Memory B cell (primary cell): ENCODE measurements at regions not wholly inside any gene's neighbourhood (a gene's known extent, or its start where the extent isn't known, plus 50 kb on each side); places are given as distances from the start of the nearest gene placed in this dataset.

ENCODE experiments used
- ATAC-seq: fragments of 150-1000 bp; cut with Tn5 transposase; 2 replicates; pipeline ENCODE4 v1.10.0; 2021; ENCODE audit warnings: low read depth, mild to moderate bottlenecking, moderate library complexity
- DNase-seq, 2 donors: peaks; one replicate each; pipeline ENCODE4 v3.0.0; 2022; ENCODE audit warnings: low spot score in 2 of 2
- H3K27ac Mint-ChIP-seq: one replicate; pipeline ENCODE4 v1.8.0; 2022; ENCODE audit warnings: mild to moderate bottlenecking, moderate library complexity, mixed read lengths
- H3K27me3 Mint-ChIP-seq: one replicate; pipeline ENCODE4 v1.8.0; 2022; ENCODE audit warnings: mixed read lengths
- H3K36me3 Mint-ChIP-seq: one replicate; pipeline ENCODE4 v1.8.0; 2022; ENCODE audit warnings: mild to moderate bottlenecking, mixed read lengths
- H3K4me1 Mint-ChIP-seq: one replicate; pipeline ENCODE4 v1.8.0; 2022; ENCODE audit warnings: mixed read lengths
- H3K4me3 Mint-ChIP-seq: one replicate; pipeline ENCODE4 v1.8.0; 2022; ENCODE audit warnings: mild to moderate bottlenecking, moderate library complexity, mixed read lengths
- H3K9me3 Mint-ChIP-seq: one replicate; pipeline ENCODE4 v1.8.0; 2022; ENCODE audit warnings: mixed read lengths

DNA sequence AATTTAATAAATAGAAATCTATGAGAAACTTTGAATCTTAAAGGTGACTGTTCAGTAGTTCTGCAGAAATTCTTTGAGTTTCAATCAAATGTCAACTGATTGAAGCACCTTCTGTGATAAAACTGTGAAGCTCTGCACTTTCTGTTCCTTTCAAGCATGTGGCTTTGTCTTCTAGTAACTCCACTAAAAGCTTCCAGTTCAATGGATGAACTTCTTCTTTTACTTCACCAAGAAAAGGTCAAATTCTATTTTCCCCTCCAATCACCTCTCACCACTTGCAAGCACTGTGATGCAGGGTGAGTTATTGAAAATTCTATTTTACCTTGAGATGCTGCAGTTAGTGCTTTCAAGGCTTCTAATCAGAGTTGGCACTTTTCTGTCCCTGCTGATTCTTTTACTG lies 515.3 kb upstream of the B3GALT2 start:
- Mint-ChIP-seq H3K27ac (no peak overlapping the region), H3K4me1 (no peaks in the 10 kb centered on the region), H3K36me3 (no peaks in the 10 kb centered on the region), H3K27me3 (peaks cover 3% of the 10 kb centered on the region), H3K4me3 (no peak overlapping the region), H3K9me3 (no peaks in the 10 kb centered on the region)
- DNase-seq (no peak), ATAC-seq (no peak)

DNA sequence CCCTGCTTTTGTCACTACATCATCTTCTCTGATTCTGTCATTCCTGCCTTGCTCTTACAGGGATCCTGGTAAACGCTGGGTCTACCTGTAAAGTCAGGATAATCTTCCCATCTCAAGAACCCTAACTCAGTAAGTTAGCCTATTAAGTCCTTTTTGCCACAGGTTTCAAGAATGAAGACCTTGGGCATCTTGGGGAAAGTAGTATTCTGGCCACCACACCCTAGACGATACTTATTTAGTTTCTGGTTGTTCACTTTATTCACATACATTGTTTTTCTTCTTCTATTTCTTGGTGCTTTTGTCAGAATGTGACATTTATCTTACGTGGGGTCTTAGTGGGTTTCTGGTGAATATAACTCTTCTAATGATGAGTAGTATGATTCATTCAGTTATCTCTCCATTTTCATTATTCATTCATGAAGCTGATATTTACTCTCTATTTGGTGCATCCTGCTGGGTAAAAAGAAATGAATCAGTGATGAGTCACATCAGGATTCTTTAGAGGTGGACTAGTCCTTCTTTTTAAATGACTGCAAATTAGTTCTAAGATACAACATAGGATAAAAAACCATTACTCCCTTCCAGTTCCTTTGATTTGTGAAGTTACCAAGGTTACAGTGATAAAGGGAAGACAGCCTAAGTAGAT lies 514.4 kb upstream of the B3GALT2 start:
- no peak for ATAC-seq
- H3K27me3 Mint-ChIP-seq: peaks cover 3% of the 10 kb centered on the region
- H3K36me3 Mint-ChIP-seq: no peaks in the 10 kb centered on the region
- no peaks in the 10 kb centered on the region for H3K9me3 Mint-ChIP-seq
- H3K4me1 Mint-ChIP-seq: no peaks in the 10 kb centered on the region
- no peak overlapping the region for H3K4me3 Mint-ChIP-seq
- no peak overlapping the region for H3K27ac Mint-ChIP-seq
- DNase-seq: no peak

DNA sequence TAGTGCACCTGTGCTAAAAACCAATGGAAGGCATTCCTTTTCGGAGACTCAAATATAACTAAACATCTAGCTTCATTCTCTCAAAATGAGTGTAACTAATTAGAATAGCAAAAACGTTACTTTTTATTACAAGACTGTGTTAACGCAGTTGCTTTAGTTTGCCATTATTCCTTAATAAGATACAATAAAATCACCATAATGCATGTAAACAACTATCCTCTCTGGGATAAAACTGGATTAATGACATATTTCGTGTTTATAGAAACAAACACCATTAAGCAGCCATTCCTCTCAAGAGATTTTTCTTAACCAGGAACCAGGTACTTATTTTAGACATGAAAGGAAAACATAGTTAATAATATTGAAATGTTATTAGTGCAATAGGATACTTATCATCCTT lies 512.8 kb upstream of the B3GALT2 start:
- H3K4me3 Mint-ChIP-seq: no peak overlapping the region
- H3K36me3 Mint-ChIP-seq: no peaks in the 10 kb centered on the region
- DNase-seq (no peak), ATAC-seq (no peak)
- H3K9me3 Mint-ChIP-seq: no peaks in the 10 kb centered on the region
- H3K4me1 Mint-ChIP-seq: no peaks in the 10 kb centered on the region
- H3K27me3 Mint-ChIP-seq: no peaks in the 10 kb centered on the region
- H3K27ac Mint-ChIP-seq: no peak overlapping the region

DNA sequence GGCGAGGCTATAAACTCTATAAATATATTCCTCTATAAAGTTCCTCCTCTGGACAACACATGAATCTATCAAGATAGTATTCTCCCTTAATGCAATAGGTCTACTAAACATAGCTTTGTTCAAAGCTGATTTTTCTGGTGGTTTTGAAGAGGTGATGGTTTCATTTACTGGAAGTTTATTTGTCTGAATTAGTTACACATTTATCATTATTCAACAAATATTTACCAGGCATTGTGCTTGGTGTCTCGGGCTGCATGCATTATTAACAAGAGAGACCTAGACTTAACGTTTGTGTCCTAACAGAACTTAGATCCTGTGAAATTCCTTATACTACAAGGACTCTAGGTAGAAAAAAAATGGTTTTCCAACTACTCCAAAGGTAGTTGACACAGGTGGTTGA lies 511.4 kb upstream of the B3GALT2 start:
- no peaks in the 10 kb centered on the region for H3K9me3 Mint-ChIP-seq
- no peaks in the 10 kb centered on the region for H3K36me3 Mint-ChIP-seq
- DNase-seq (no peak), ATAC-seq (no peak)
- H3K4me3 Mint-ChIP-seq: no peak overlapping the region
- no peak overlapping the region for H3K27ac Mint-ChIP-seq
- no peaks in the 10 kb centered on the region for H3K4me1 Mint-ChIP-seq
- H3K27me3 Mint-ChIP-seq: no peaks in the 10 kb centered on the region

DNA sequence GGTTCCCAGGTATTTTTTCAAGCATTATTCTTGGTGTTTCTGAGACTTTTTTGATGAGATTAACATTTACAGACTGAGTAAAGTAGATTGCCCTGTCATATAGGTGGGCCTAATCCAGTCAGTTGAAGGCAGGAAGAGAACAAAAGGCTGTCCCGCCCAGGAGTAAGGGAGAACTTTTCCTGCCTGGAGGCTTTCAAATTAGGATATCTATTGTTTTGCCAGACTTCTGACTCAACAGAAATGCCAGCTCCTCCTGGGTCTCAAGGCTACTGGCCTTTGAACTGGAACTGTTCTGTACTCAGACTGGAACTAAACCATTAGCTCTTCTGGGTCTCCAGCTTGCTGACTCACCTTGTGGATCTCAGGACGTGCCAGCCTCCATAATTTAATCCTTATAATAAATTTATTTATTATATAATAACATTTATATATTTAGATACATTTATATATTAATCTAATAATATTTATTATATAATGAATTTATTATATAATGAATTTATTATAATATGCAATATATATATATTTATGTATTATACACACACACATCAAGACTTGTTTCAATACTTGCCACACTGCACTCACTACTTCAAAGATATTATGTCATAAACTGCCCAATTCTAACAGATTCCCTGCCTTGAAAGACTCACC lies 510.8 kb upstream of the B3GALT2 start:
- Mint-ChIP-seq H3K4me1 (no peaks in the 10 kb centered on the region), H3K27me3 (no peaks in the 10 kb centered on the region), H3K4me3 (no peak overlapping the region), H3K9me3 (no peaks in the 10 kb centered on the region), H3K36me3 (no peaks in the 10 kb centered on the region), H3K27ac (no peak overlapping the region)
- ATAC-seq (no peak), DNase-seq (no peak)

DNA sequence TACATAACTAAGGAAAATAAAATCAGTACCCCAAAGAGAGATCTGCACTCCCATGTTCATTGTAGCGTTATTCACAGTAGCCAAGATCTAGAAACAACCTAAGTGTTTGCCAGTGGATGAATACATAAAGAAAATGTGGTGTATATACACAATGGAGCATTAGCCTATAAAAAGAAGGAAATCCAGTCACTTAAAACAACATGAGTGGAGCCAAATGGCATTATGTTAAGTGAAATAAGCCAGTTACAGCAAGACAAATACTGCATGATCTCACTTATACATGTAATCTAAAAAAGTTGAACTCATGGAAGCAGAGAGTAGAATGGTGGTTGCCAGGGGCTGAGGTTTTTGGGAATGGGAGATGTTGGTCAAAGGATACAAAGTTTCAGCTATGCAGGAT lies 508.3 kb upstream of the B3GALT2 start:
- ATAC-seq (no peak), DNase-seq (no peak)
- H3K4me3 Mint-ChIP-seq: no peak overlapping the region
- H3K4me1 Mint-ChIP-seq: no peaks in the 10 kb centered on the region
- no peaks in the 10 kb centered on the region for H3K9me3 Mint-ChIP-seq
- H3K27me3 Mint-ChIP-seq: no peaks in the 10 kb centered on the region
- no peaks in the 10 kb centered on the region for H3K36me3 Mint-ChIP-seq
- no peak overlapping the region for H3K27ac Mint-ChIP-seq

DNA sequence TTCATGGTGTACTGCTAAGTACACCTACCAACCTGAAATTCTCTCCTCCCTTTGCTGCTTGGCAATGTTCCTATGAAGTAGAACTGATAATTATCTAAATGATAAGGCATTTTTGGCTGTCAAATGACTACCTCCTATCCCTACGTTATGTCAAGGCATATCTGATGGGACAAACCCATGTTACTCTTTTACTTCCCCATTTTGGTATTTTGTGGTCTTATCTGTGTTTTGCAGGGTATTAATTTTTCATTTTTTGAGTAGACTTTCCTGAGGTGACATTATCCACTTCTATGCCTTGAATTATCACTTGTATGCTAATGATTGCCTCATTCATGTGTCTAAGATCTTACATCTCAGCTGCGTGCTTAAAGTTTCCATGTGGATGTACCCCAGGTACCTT lies 499.6 kb upstream of the B3GALT2 start:
- ATAC-seq: no peak

DNA sequence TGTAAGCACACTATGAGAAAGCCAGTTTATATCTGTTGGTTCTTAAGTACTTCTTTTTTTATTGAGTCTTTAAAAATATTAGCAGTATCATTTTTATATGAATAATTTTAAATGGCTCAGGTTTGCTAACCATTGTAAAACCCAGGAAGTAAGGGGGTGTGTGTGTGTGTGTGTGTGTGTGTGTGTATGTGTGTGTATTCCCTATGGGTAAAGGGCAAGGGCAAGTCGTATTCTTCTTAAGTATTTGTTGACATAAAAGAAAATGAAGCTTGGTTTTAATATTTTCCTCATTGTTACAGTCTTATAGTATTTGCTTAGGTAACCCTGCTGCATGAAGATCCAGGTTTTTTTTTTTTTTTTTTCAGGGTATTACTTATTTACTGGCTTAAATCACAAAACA lies 495.0 kb upstream of the B3GALT2 start:
- peaks cover 2% of the 10 kb centered on the region for H3K4me1 Mint-ChIP-seq
- H3K9me3 Mint-ChIP-seq: no peaks in the 10 kb centered on the region
- H3K27ac Mint-ChIP-seq: no peak overlapping the region
- ATAC-seq (no peak), DNase-seq (no peak)
- no peaks in the 10 kb centered on the region for H3K36me3 Mint-ChIP-seq
- no peak overlapping the region for H3K4me3 Mint-ChIP-seq
- peaks cover 5% of the 10 kb centered on the region for H3K27me3 Mint-ChIP-seq

More for the DNA sequence above, 499.6 kb upstream of the B3GALT2 start:
- no peak for DNase-seq
- Mint-ChIP-seq H3K27ac (no peak overlapping the region), H3K36me3 (no peaks in the 10 kb centered on the region), H3K9me3 (no peaks in the 10 kb centered on the region), H3K4me1 (peaks cover 2% of the 10 kb centered on the region), H3K27me3 (peaks cover 3% of the 10 kb centered on the region), H3K4me3 (no peak overlapping the region)

DNA sequence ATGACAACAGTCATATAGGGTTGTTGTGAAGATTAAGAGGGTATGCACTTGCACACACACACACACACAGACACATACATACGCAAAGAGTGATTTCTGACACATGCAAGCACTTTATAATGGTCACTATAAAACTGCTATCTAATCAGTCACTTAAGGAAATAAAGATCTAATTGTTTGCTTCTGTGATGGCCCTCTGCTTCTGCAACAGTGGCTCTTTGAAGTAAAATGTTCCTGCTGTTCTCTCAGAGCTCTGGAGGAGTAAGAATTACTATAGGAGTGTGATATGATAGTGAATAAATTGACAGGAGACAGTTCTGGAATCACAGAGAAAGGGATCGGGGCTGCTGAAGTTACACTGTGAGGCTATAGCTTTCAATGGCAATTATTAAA lies 494.5 kb upstream of the B3GALT2 start:
- H3K9me3 Mint-ChIP-seq: no peaks in the 10 kb centered on the region
- H3K4me3 Mint-ChIP-seq: no peak overlapping the region
- peaks cover 4% of the 10 kb centered on the region for H3K27me3 Mint-ChIP-seq
- ATAC-seq: no peak
- peaks cover 2% of the 10 kb centered on the region for H3K4me1 Mint-ChIP-seq
- DNase-seq: no peak
- no peaks in the 10 kb centered on the region for H3K36me3 Mint-ChIP-seq
- H3K27ac Mint-ChIP-seq: no peak overlapping the region

DNA sequence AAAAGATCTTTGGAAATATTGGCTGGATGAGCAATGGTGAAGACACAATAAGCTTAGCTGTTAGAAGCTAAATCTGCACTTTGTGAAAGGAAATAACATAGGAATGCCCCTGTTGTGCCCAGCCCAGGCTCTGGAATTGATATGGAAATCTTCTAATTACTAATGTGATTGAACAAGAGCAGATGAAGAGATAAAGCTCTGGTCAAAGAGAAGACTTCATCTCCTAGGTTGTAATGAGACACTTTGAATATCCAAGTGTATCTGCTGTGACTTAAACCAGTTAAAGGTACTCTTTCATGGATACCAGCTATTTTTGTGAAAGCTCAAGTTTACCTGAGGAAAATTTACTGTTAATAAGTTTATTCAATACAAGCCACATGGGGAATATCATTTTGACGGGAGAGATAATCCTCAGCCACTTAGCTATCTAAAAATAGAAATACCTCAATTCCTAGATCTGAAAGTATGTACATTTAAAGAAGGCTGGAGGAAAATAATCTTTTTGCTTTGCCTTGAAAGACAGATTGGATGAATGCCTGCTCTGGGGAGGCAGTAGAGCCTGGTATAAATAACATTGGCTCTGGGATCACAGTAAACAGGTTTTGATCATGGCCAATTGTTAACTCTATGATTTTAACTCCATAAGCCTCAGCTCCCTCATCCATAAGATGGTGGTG lies 494.0 kb upstream of the B3GALT2 start:
- Mint-ChIP-seq H3K4me3 (no peak overlapping the region), H3K27ac (no peak overlapping the region), H3K36me3 (no peaks in the 10 kb centered on the region), H3K4me1 (no peaks in the 10 kb centered on the region), H3K27me3 (peaks cover 2% of the 10 kb centered on the region), H3K9me3 (no peaks in the 10 kb centered on the region)
- no peak for DNase-seq
- no peak for ATAC-seq

DNA sequence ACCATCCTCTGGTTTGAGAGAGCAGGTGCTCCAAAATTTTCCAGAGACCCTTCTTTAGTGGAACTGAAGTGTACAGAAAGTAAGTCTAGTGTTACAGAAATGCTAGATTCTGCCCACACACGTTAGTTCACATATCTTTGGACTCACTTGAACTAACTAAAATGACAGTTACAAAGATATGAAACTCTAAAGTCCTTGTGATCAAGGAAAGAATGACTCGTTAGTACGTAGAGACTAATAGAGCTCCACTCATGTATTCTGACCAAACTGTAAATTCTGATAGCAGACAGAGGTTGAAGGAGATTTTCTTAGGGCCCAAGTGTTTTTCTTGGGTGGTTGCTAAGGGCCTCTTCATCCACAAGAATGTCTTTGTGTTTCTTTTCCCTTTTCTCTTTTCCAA lies 491.5 kb upstream of the B3GALT2 start:
- no peak overlapping the region for H3K4me3 Mint-ChIP-seq
- no peaks in the 10 kb centered on the region for H3K4me1 Mint-ChIP-seq
- DNase-seq (no peak), ATAC-seq (no peak)
- no peak overlapping the region for H3K27ac Mint-ChIP-seq
- no peaks in the 10 kb centered on the region for H3K9me3 Mint-ChIP-seq
- H3K27me3 Mint-ChIP-seq: peaks cover 2% of the 10 kb centered on the region
- H3K36me3 Mint-ChIP-seq: no peaks in the 10 kb centered on the region

DNA sequence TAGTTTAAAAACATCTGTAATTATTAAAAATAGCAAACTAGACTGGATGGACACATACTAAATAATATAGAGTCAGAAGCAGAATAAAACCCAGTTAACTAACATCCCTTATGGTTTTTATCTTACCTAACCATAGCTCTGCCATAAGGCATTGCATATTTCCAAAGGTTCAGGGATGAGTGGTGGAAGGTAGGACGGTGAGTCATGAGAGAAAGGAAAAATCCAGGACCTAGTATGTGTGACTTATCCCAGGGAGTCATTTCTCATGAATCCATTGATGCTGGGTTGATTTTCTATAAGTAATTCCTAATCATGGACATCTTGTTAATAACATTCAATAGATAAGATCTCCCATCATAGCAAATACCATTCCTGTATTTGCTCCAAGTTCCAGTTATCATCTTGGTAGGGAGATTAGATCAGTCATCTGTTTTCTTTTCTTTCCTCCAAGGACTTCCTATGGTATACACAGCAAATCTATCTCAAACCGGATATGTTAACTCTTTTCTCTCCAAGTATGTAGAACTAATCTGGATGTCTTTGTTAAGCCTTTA lies 490.7 kb upstream of the B3GALT2 start:
- Mint-ChIP-seq H3K36me3 (no peaks in the 10 kb centered on the region), H3K4me3 (no peak overlapping the region), H3K4me1 (no peaks in the 10 kb centered on the region), H3K27ac (no peak overlapping the region), H3K9me3 (no peaks in the 10 kb centered on the region), H3K27me3 (peaks cover 2% of the 10 kb centered on the region)
- DNase-seq (no peak), ATAC-seq (no peak)

DNA sequence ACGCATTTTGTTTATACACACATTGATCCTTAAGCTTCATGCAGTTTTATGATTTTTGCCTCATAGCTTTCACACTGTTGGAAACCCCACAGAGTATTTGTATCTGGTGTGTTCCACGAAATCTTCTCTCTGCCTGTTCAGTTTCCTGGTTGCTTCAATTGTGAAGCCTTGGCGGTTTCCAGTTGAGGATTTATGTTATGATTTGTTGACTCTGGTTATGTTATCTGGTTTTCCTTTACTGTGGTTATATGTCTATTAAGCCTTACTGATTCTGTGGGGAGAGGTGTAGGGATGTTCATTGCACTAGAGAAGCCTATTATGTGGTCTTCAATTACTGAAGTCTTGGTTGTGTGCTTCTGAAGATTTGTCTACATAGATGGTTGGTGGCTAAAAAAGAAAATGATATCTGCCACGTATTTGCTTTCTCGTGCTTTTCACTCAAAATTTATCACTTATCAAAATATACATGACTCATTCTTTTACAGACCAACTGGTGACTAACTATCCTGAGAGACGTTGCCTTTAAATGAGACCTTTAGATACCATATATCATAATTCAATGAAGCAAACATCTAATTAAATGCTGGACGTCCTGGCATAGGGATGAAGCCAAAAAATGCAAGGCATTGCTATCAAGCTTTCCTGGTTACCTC lies 488.0 kb upstream of the B3GALT2 start:
- Mint-ChIP-seq H3K36me3 (no peaks in the 10 kb centered on the region), H3K4me3 (no peak overlapping the region), H3K4me1 (no peaks in the 10 kb centered on the region), H3K27ac (no peak overlapping the region), H3K27me3 (peaks cover 2% of the 10 kb centered on the region), H3K9me3 (no peaks in the 10 kb centered on the region)
- ATAC-seq (no peak), DNase-seq (no peak)

DNA sequence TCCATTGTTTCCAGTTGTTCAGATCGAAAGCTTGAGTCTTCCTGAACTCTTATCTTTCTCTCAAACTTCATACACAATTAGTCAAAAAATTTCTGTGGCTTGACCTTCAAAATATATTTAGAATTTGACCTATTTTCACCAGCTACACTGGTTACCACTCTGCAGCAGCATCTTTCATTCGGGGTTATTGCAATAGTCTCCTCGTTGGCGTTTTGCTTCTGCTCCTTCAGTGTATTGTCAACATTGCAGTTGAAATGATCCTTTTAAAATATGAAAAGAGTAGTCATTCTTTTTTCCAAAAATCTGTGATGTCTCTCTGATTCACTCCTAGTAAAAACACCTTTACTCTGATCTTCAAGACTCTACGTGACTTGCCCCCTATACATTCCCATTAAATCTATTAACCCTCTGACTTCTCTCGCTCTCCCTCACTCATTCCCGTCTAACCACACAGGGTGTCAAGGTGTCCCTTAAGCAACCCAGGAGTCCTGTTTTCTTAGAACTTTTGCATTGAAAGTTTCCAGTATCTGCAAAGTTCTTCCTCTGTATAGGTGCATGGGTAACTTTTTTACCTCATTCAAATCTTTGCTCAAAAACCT lies 480.2 kb upstream of the B3GALT2 start:
- H3K4me3 Mint-ChIP-seq: no peak overlapping the region
- H3K27me3 Mint-ChIP-seq: no peaks in the 10 kb centered on the region
- no peak overlapping the region for H3K27ac Mint-ChIP-seq

More for the DNA sequence above, 480.2 kb upstream of the B3GALT2 start:
- ATAC-seq: no peak
- Mint-ChIP-seq H3K4me1 (no peaks in the 10 kb centered on the region), H3K36me3 (no peaks in the 10 kb centered on the region), H3K9me3 (no peaks in the 10 kb centered on the region)
- no peak for DNase-seq
